ENCODE measurements at regions not wholly inside any gene's neighbourhood (a gene's known extent, or its start where the extent isn't known, plus 50 kb on each side); places are given as distances from the start of the nearest gene placed in this dataset.

- Histone ChIP-seq H3K27ac (ENCODE audit: low read length) (no peak overlapping the region), H3K4me1 (ENCODE audit: control insufficient read depth, insufficient read depth, low read length) (no peaks in the 10 kb centered on the region), H3K9me3 (ENCODE audit: control insufficient read depth, insufficient read depth, low read depth, low read length) (no peaks in the 10 kb centered on the region), H3K4me3 (ENCODE audit: low read depth in 2 of 2, low read length in 2 of 2) (no peak overlapping the region), H3K36me3 (ENCODE audit: control insufficient read depth, insufficient read depth, low read length) (no peaks in the 10 kb centered on the region), H3K27me3 (ENCODE audit: control insufficient read depth, insufficient read depth, low read length) (no peaks in the 10 kb centered on the region)
- DNase-seq (ENCODE audit: low read depth, low spot score) (no peak), ATAC-seq (no peak)
- POLR2A ChIA-PET = no interaction called here
- TF ChIP-seq TCF7L2 (IDR thresholded peaks at IDR 0.05; ENCODE audit: low read depth, low read length) = no peak
- TF ChIP-seq SIN3A (IDR thresholded peaks at IDR 0.05; ENCODE audit: borderline replicate concordance, insufficient read depth, low read depth, low read length) = no peak
- TF ChIP-seq POLR2AphosphoS5 (IDR thresholded peaks at IDR 0.05; ENCODE audit: low read depth, low read length) = no peak
- TF ChIP-seq REST (IDR thresholded peaks at IDR 0.05; ENCODE audit: insufficient read depth in 1 of 2, low read depth in 2 of 2, low read length in 1 of 2) = no peak
- no peak for TF ChIP-seq CTCF (IDR thresholded peaks at IDR 0.05)
- no TSS peak for BruUV-seq (replicated peaks)
- intact Hi-C loops (cut with micrococcal nuclease; ENCODE audit: unreplicated experiment) (no loop called here), in situ Hi-C loops (cut with HindIII; ENCODE audit: low pct_unique_long_range_greater_than_20kb, low sequenced_read_pairs) (loop anchor here (25.0 kb wide), 1 partner anchor 172 kb away; no protein-coding TSS in a partner anchor)
- CTCF ChIA-PET = no interaction called here
Observed at GRCh38 chr6:3984494-3984893, 94.4 kb downstream of the FAM217A start.

- no TSS peak for BruUV-seq (replicated peaks)
Observed at GRCh38 chr6:3986241-3986640, 92.7 kb downstream of the FAM217A start.

More at GRCh38 chr6:3986241-3986640, 92.7 kb downstream of the FAM217A start:
- Histone ChIP-seq H3K27me3 (ENCODE audit: control insufficient read depth, insufficient read depth, low read length) (no peaks in the 10 kb centered on the region), H3K27ac (ENCODE audit: low read length) (no peak overlapping the region), H3K4me1 (ENCODE audit: control insufficient read depth, insufficient read depth, low read length) (no peaks in the 10 kb centered on the region), H3K9me3 (ENCODE audit: control insufficient read depth, insufficient read depth, low read depth, low read length) (no peaks in the 10 kb centered on the region), H3K4me3 (ENCODE audit: low read depth in 2 of 2, low read length in 2 of 2) (no peak overlapping the region), H3K36me3 (ENCODE audit: control insufficient read depth, insufficient read depth, low read length) (no peaks in the 10 kb centered on the region)
- ATAC-seq (no peak), DNase-seq (ENCODE audit: low read depth, low spot score) (no peak)
- CTCF ChIA-PET = interaction anchor here (0.7 kb wide), 1 partner anchor 125 kb away, joined by 3 read pairs; no protein-coding TSS in a partner anchor
- intact Hi-C loops (cut with micrococcal nuclease; ENCODE audit: unreplicated experiment) (no loop called here), in situ Hi-C loops (cut with HindIII; ENCODE audit: low pct_unique_long_range_greater_than_20kb, low sequenced_read_pairs) (loop anchor here (25.0 kb wide), 1 partner anchor 174 kb away; no protein-coding TSS in a partner anchor)
- POLR2A ChIA-PET = no interaction called here
- no peak for TF ChIP-seq CTCF (IDR thresholded peaks at IDR 0.05)
- no peak for TF ChIP-seq REST (IDR thresholded peaks at IDR 0.05; ENCODE audit: insufficient read depth in 1 of 2, low read depth in 2 of 2, low read length in 1 of 2)

All from Panc1 (cell line).